Hepatocyte (in vitro differentiated cells): ENCODE measurements at regions not wholly inside any gene's neighbourhood (a gene's known extent, or its start where the extent isn't known, plus 50 kb on each side); places are given as distances from the start of the nearest gene placed in this dataset.

Experiments used
- DNase-seq: peaks from one replicate; pipeline ENCODE4 v3.0.0-alpha.2; 2016; ENCODE audit warnings: low spot score
- H2AFZ ChIP-seq: fragments of 200-600 bp; sonication (generic); 2 replicates; pipeline ENCODE4 v1.6.0; 2016; ENCODE audit warnings: antibody characterized with exemption, mild to moderate bottlenecking
- H3K27ac ChIP-seq: fragments of 200-600 bp; sonication (generic); 2 replicates; pipeline ENCODE4 v1.5.1; 2016; ENCODE audit warnings: mild to moderate bottlenecking
- H3K27me3 ChIP-seq: fragments of 200-600 bp; sonication (generic); 2 replicates; pipeline ENCODE4 v1.6.1; 2016
- H3K36me3 ChIP-seq: fragments of 200-600 bp; sonication (generic); replicated peaks from 2 replicates; pipeline ENCODE4 v1.5.1; 2016; ENCODE audit warnings: low read depth; ENCODE audit not compliant: insufficient read depth
- H3K4me1 ChIP-seq: fragments of 200-600 bp; sonication (generic); 2 replicates; pipeline ENCODE4 v1.5.1; 2016; ENCODE audit warnings: mild to moderate bottlenecking, moderate library complexity; ENCODE audit not compliant: insufficient read depth
- H3K4me2 ChIP-seq: fragments of 200-600 bp; sonication (generic); 2 replicates; pipeline ENCODE4 v1.6.0; 2016
- H3K4me3 ChIP-seq: fragments of 200-600 bp; sonication (generic); 2 replicates; pipeline ENCODE4 v1.5.1; 2016; ENCODE audit warnings: mild to moderate bottlenecking
- H3K79me2 ChIP-seq: fragments of 200-600 bp; sonication (generic); 2 replicates; pipeline ENCODE4 v1.6.0; 2017; ENCODE audit warnings: mild to moderate bottlenecking
- H3K9me2 ChIP-seq: fragments of 200-600 bp; sonication (generic); replicated peaks from 2 replicates; pipeline ENCODE4 v1.6.0; 2017; ENCODE audit warnings: mild to moderate bottlenecking; ENCODE audit not compliant: insufficient read depth
- H3K9me3 ChIP-seq: fragments of 200-600 bp; sonication (generic); 2 replicates; pipeline ENCODE4 v1.5.1; 2016; ENCODE audit warnings: low read depth, mild to moderate bottlenecking
- H4K20me1 ChIP-seq: fragments of 200-600 bp; sonication (generic); 2 replicates; pipeline ENCODE4 v1.6.0; 2016; ENCODE audit warnings: mild to moderate bottlenecking; ENCODE audit not compliant: insufficient read depth, poor library complexity, severe bottlenecking
- EZH2 ChIP-seq: fragments of 200-600 bp; sonication (generic); IDR thresholded peaks from 2 replicates; pipeline ENCODE4 v1.6.1; 2016; ENCODE audit warnings: antibody characterized with exemption, mild to moderate bottlenecking, borderline replicate concordance
- EZH2phosphoT487 ChIP-seq: fragments of 200-600 bp; sonication (generic); IDR thresholded peaks from one replicate; pipeline ENCODE4 v1.6.1; 2018; ENCODE audit warnings: antibody characterized with exemption, mild to moderate bottlenecking, low read depth, moderate library complexity; ENCODE audit not compliant: unreplicated experiment, severe bottlenecking
- WGBS: methylation state at CpG from one replicate; pipeline ENCODE4 v1.1.6; 2016; ENCODE audit warnings: low lambda C conversion rate; ENCODE audit errors: missing lambda C conversion rate; 5-methylcytosine and 5-hydroxymethylcytosine counted together
- TF ChIP-seq, protein P1 (sequence below): fragments of 200-600 bp; sonication (generic); IDR thresholded peaks from 2 replicates; pipeline ENCODE4 v1.5.1; 2016; ENCODE audit warnings: antibody characterized with exemption, mild to moderate bottlenecking; ENCODE audit not compliant: poor library complexity

GRCh38 chr1:181366910-181367309 lies 116.4 kb upstream of the CACNA1E start:
- DNase-seq: no peak
- WGBS: 94% methylated on average over 8 of the region's 8 CpGs
- Histone ChIP-seq H3K27me3 (no peaks in the 10 kb centered on the region), H3K36me3 (no peaks in the 10 kb centered on the region), H2AFZ (no peak overlapping the region), H3K4me3 (no peak overlapping the region), H3K79me2 (no peaks in the 10 kb centered on the region), H4K20me1 (no peaks in the 10 kb centered on the region), H3K4me1 (no peaks in the 10 kb centered on the region), H3K27ac (no peak overlapping the region), H3K9me3 (peaks cover 5% of the 10 kb centered on the region), H3K9me2 (no peaks in the 10 kb centered on the region), H3K4me2 (no peak overlapping the region)
- no peak for TF ChIP-seq EZH2phosphoT487

DNA sequence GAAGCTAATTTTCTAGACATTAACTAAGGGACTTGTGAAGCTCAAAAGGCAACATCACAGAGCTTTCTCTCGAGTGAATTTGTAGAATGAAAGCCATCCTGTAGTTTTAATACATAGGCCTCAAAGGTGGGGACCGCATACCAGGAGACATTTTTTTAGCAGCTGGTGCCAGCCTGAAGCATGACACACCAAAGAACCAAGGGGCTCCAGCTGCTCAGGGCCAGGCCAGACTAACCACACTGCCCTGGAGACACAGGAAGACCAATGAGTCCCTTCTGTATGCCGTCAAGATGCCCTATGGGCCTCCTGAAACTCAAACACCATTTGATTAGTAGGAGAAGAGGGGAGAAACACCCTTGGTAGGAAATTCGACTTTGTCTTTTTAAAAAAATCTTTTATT lies 113.9 kb upstream of the CACNA1E start:
- H3K36me3 ChIP-seq: no peaks in the 10 kb centered on the region
- no peaks in the 10 kb centered on the region for H4K20me1 ChIP-seq
- no peaks in the 10 kb centered on the region for H3K27me3 ChIP-seq
- H3K4me3 ChIP-seq: no peak overlapping the region
- no peak overlapping the region for H2AFZ ChIP-seq
- 84% methylated on average over 4 of the region's 4 CpGs for WGBS
- H3K4me2 ChIP-seq: no peak overlapping the region
- no peak overlapping the region for H3K27ac ChIP-seq
- no peak for DNase-seq
- no peaks in the 10 kb centered on the region for H3K79me2 ChIP-seq
- no peaks in the 10 kb centered on the region for H3K4me1 ChIP-seq
- H3K9me2 ChIP-seq: no peaks in the 10 kb centered on the region
- peaks cover 7% of the 10 kb centered on the region for H3K9me3 ChIP-seq
- TF ChIP-seq, protein P1, sequence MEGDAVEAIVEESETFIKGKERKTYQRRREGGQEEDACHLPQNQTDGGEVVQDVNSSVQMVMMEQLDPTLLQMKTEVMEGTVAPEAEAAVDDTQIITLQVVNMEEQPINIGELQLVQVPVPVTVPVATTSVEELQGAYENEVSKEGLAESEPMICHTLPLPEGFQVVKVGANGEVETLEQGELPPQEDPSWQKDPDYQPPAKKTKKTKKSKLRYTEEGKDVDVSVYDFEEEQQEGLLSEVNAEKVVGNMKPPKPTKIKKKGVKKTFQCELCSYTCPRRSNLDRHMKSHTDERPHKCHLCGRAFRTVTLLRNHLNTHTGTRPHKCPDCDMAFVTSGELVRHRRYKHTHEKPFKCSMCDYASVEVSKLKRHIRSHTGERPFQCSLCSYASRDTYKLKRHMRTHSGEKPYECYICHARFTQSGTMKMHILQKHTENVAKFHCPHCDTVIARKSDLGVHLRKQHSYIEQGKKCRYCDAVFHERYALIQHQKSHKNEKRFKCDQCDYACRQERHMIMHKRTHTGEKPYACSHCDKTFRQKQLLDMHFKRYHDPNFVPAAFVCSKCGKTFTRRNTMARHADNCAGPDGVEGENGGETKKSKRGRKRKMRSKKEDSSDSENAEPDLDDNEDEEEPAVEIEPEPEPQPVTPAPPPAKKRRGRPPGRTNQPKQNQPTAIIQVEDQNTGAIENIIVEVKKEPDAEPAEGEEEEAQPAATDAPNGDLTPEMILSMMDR: no peak
- TF ChIP-seq EZH2phosphoT487 (no peak), EZH2 (no peak)

- Histone ChIP-seq H2AFZ (no peak overlapping the region), H3K79me2 (no peaks in the 10 kb centered on the region), H3K4me1 (no peaks in the 10 kb centered on the region), H3K9me2 (no peaks in the 10 kb centered on the region), H3K9me3 (no peaks in the 10 kb centered on the region), H3K4me2 (no peak overlapping the region), H3K27ac (no peak overlapping the region), H3K27me3 (peaks cover 5% of the 10 kb centered on the region), H3K36me3 (no peaks in the 10 kb centered on the region), H4K20me1 (no peaks in the 10 kb centered on the region), H3K4me3 (no peak overlapping the region)
- WGBS: 80% methylated on average over 6 of the region's 6 CpGs
- DNase-seq: peak; percentile 57
- TF ChIP-seq, protein P1: no peak
- TF ChIP-seq EZH2: no peak
- TF ChIP-seq EZH2phosphoT487: no peak
Measured at GRCh38 chr1:181383695-181384094, 99.6 kb upstream of the CACNA1E start.

DNA sequence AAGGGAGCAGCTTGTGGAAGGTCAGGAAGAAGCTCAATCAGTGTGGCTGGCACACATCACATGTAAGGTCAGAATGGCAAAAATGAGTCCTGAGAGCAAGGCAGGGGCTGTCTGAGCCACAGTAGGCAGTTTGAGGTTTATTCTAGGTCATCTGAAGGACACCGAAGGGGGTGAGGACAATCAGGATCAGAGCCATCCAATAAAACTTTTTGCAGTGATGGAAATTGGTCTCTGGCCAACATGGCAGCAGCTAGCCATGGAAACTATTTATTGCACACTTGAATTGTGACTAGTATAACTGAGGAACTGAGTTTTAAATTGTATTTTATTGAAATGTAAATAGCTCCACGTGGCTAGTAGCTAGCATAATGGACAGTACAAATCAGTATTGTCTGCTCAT lies 97.0 kb upstream of the CACNA1E start:
- H4K20me1 ChIP-seq: no peaks in the 10 kb centered on the region
- H3K4me1 ChIP-seq: no peaks in the 10 kb centered on the region
- H3K4me3 ChIP-seq: no peak overlapping the region
- no peak overlapping the region for H2AFZ ChIP-seq
- H3K36me3 ChIP-seq: no peaks in the 10 kb centered on the region
- no peaks in the 10 kb centered on the region for H3K79me2 ChIP-seq
- DNase-seq: no peak
- H3K27me3 ChIP-seq: peaks cover 8% of the 10 kb centered on the region
- H3K4me2 ChIP-seq: no peak overlapping the region
- no peaks in the 10 kb centered on the region for H3K9me2 ChIP-seq
- no peak overlapping the region for H3K27ac ChIP-seq
- TF ChIP-seq, protein P1: no peak
- TF ChIP-seq EZH2 (no peak), EZH2phosphoT487 (no peak)
- no peaks in the 10 kb centered on the region for H3K9me3 ChIP-seq
- 67% methylated on average over 2 of the region's 2 CpGs for WGBS
